Mesenchymal stem cell (in vitro differentiated cells and primary cell): ENCODE measurements at regions not wholly inside any gene's neighbourhood (a gene's known extent, or its start where the extent isn't known, plus 50 kb on each side); places are given as distances from the start of the nearest gene placed in this dataset.
A peak's percentile ranks its signal among the peaks of the same experiment; 100 is the strongest.

Experiments
- DNase-seq: peaks from one replicate; pipeline ENCODE4 v3.0.0-alpha.2; 2013
- H2AFZ ChIP-seq: one replicate; pipeline ENCODE4 v1.6.1; 2013; ENCODE audit warnings: low read depth, mild to moderate bottlenecking, control low read depth, inconsistent platforms, low read length, moderate library complexity
- H2AK5ac ChIP-seq: 2 replicates; pipeline ENCODE4 v1.6.1; 2013; ENCODE audit warnings: low read length, moderate library complexity, mild to moderate bottlenecking, inconsistent platforms; ENCODE audit not compliant: severe bottlenecking
- H2BK120ac ChIP-seq: one replicate; pipeline ENCODE4 v1.6.1; 2013; ENCODE audit warnings: low read depth, mild to moderate bottlenecking, inconsistent platforms, low read length, moderate library complexity
- H2BK12ac ChIP-seq, 2 experiments: one replicate each; pipeline ENCODE4 v1.6.1; 2013; ENCODE audit warnings: inconsistent platforms in 2 of 2, low read length in 2 of 2, mild to moderate bottlenecking in 2 of 2, moderate library complexity in 2 of 2, control low read depth in 1 of 2
- H2BK15ac ChIP-seq: one replicate; pipeline ENCODE4 v1.6.1; 2013; ENCODE audit warnings: mild to moderate bottlenecking, low read depth, inconsistent platforms; ENCODE audit not compliant: poor library complexity, severe bottlenecking
- H2BK5ac ChIP-seq: 2 replicates; pipeline ENCODE4 v1.6.1; 2013; ENCODE audit warnings: low read depth, mild to moderate bottlenecking, low read length, control low read depth, inconsistent platforms; ENCODE audit not compliant: poor library complexity, severe bottlenecking
- H3K14ac ChIP-seq, 2 experiments: one replicate each; pipeline ENCODE4 v1.6.1; 2013; ENCODE audit warnings: inconsistent platforms in 2 of 2, low read length in 2 of 2, control low read depth in 1 of 2, mild to moderate bottlenecking in 1 of 2, moderate library complexity in 1 of 2
- H3K18ac ChIP-seq, 2 experiments: one replicate each; pipeline ENCODE4 v1.6.1; 2013; ENCODE audit warnings: inconsistent platforms in 2 of 2, low read length in 2 of 2, control low read depth in 1 of 2, low read depth in 1 of 2, mild to moderate bottlenecking in 1 of 2
- H3K23ac ChIP-seq, 2 experiments: one replicate each; pipeline ENCODE4 v1.6.1; 2013; ENCODE audit warnings: inconsistent platforms in 2 of 2, low read length in 2 of 2, mild to moderate bottlenecking in 2 of 2, moderate library complexity in 2 of 2, control low read depth in 1 of 2
- H3K27ac ChIP-seq: 2 replicates; pipeline ENCODE4 v1.5.1; 2013; ENCODE audit warnings: mild to moderate bottlenecking, moderate library complexity, low read length, control low read depth, inconsistent platforms; ENCODE audit not compliant: poor library complexity, severe bottlenecking
- H3K27me3 ChIP-seq, 2 experiments: 2 replicates each; pipeline versions ENCODE4 v1.6.1 to v1.7.0; 2013; ENCODE audit warnings: low read length in 2 of 2, mild to moderate bottlenecking in 2 of 2, moderate library complexity in 2 of 2, control low read depth in 1 of 2, inconsistent platforms in 1 of 2; ENCODE audit not compliant: control insufficient read depth in 1 of 2, insufficient read depth in 1 of 2
- H3K36me3 ChIP-seq, 2 experiments: 2 replicates each; pipeline versions ENCODE4 v1.6.1 to v1.7.0; 2013; ENCODE audit warnings: low read length in 2 of 2, control low read depth in 1 of 2, inconsistent platforms in 1 of 2, low read depth in 1 of 2, mild to moderate bottlenecking in 1 of 2; ENCODE audit not compliant: insufficient read depth in 2 of 2, control insufficient read depth in 1 of 2
- H3K4ac ChIP-seq, 2 experiments: one replicate each; pipeline ENCODE4 v1.6.1; 2013; ENCODE audit warnings: inconsistent platforms in 2 of 2, low read length in 2 of 2, mild to moderate bottlenecking in 2 of 2, moderate library complexity in 2 of 2, control low read depth in 1 of 2, low read depth in 1 of 2
- H3K4me1 ChIP-seq: 2 replicates; pipeline ENCODE4 v1.6.1; 2013; ENCODE audit warnings: low read depth, low read length, control low read depth; ENCODE audit not compliant: control insufficient read depth, insufficient read depth
- H3K4me2 ChIP-seq: 2 replicates; pipeline ENCODE4 v1.6.1; 2013; ENCODE audit warnings: low read length, mild to moderate bottlenecking, inconsistent platforms; ENCODE audit not compliant: poor library complexity, severe bottlenecking
- H3K4me3 ChIP-seq, 2 experiments: 2 replicates each; pipeline versions ENCODE4 v1.5.1 to v1.7.0; 2013; ENCODE audit warnings: low read length in 2 of 2, mild to moderate bottlenecking in 2 of 2, control low read depth in 1 of 2, low read depth in 1 of 2; ENCODE audit not compliant: insufficient read depth in 1 of 2
- H3K79me1 ChIP-seq: replicated peaks from 2 replicates; pipeline ENCODE4 v1.6.1; 2013; ENCODE audit warnings: mild to moderate bottlenecking, control low read depth, low read length, inconsistent platforms; ENCODE audit not compliant: poor library complexity, severe bottlenecking
- H3K9ac ChIP-seq: 2 replicates; pipeline ENCODE4 v1.7.0; 2013; ENCODE audit warnings: mild to moderate bottlenecking, low read length, moderate library complexity
- H3K9me3 ChIP-seq: 2 replicates; pipeline ENCODE4 v1.7.0; 2013; ENCODE audit warnings: mild to moderate bottlenecking, low read length; ENCODE audit not compliant: control insufficient read depth
- H4K8ac ChIP-seq: one replicate; pipeline ENCODE4 v1.6.1; 2013; ENCODE audit warnings: inconsistent platforms, mild to moderate bottlenecking, low read length, moderate library complexity
- H4K91ac ChIP-seq: one replicate; pipeline ENCODE4 v1.6.1; 2013; ENCODE audit warnings: mild to moderate bottlenecking, low read length, inconsistent platforms
- whole genome bisulfite sequencing: methylation state at CpG from one replicate; pipeline ENCODE4 v1.1.7; 2013; ENCODE audit warnings: mixed read lengths; 5-methylcytosine and 5-hydroxymethylcytosine counted together

GRCh38 chr2:217063238-217063755, 203.4 kb upstream of the TNP1 start:
- H3K27me3 ChIP-seq = no peaks in the 10 kb centered on the region
- H3K4ac ChIP-seq = no peak overlapping the region
- H3K4me2 ChIP-seq = no peak overlapping the region
- H2AFZ ChIP-seq = no peak overlapping the region
- peak overlapping the region; percentile 29 for H2BK15ac ChIP-seq
- H2BK12ac ChIP-seq = peak overlapping the region; percentile 1 to 38
- H2AK5ac ChIP-seq = peak overlapping the region; percentile 57
- H3K9ac ChIP-seq = no peak overlapping the region
- H2BK5ac ChIP-seq = no peak overlapping the region
- no peak for DNase-seq
- no peaks in the 10 kb centered on the region for H3K79me1 ChIP-seq
- no peak overlapping the region for H3K18ac ChIP-seq
- WGBS = 91% methylated on average over 5 of the region's 5 CpGs
- no peak overlapping the region for H2BK120ac ChIP-seq
- no peaks in the 10 kb centered on the region for H3K36me3 ChIP-seq
- H4K8ac ChIP-seq = no peak overlapping the region
- peaks cover 9% of the 10 kb centered on the region for H3K4me1 ChIP-seq
- no peak overlapping the region for H3K4me3 ChIP-seq
- H4K91ac ChIP-seq = no peak overlapping the region
- no peak overlapping the region for H3K23ac ChIP-seq
- H3K9me3 ChIP-seq = no peaks in the 10 kb centered on the region
- no peak overlapping the region for H3K27ac ChIP-seq
- H3K14ac ChIP-seq = no peak overlapping the region

- Histone ChIP-seq H3K4me1 (peaks cover 9% of the 10 kb centered on the region), H3K9me3 (no peaks in the 10 kb centered on the region), H2BK15ac (no peak overlapping the region), H2AK5ac (peak overlapping the region; percentile 57), H4K91ac (no peak overlapping the region), H3K36me3 (no peaks in the 10 kb centered on the region), H3K4me3 (no peak overlapping the region), H3K14ac (no peak overlapping the region), H2BK5ac (no peak overlapping the region), H2BK120ac (no peak overlapping the region), H3K4me2 (no peak overlapping the region), H3K27me3 (no peaks in the 10 kb centered on the region), H2BK12ac (peak overlapping the region in 1 of 2 experiments; percentile 67), H3K27ac (no peak overlapping the region), H2AFZ (no peak overlapping the region), H3K23ac (no peak overlapping the region), H3K9ac (no peak overlapping the region), H3K79me1 (no peaks in the 10 kb centered on the region), H4K8ac (no peak overlapping the region), H3K18ac (no peak overlapping the region), H3K4ac (no peak overlapping the region)
- 95% methylated on average over 5 of the region's 6 CpGs for WGBS
- no peak for DNase-seq
These were observed 202.9 kb upstream of the TNP1 start for GRCh38 chr2:217062768-217063167.

- H2BK15ac ChIP-seq = peak overlapping the region; percentile 30
- no peak overlapping the region for H4K8ac ChIP-seq
- H3K14ac ChIP-seq = no peak overlapping the region
- no peak overlapping the region for H4K91ac ChIP-seq
- H3K9me3 ChIP-seq = no peaks in the 10 kb centered on the region
- no peak overlapping the region for H2BK120ac ChIP-seq
- no peaks in the 10 kb centered on the region for H3K79me1 ChIP-seq
- no peak overlapping the region for H3K9ac ChIP-seq
- H3K27me3 ChIP-seq = no peaks in the 10 kb centered on the region
- no peak for DNase-seq
- peak overlapping the region; percentile 35 for H2AK5ac ChIP-seq
- peak overlapping the region in 1 of 2 experiments; percentile 57 for H2BK12ac ChIP-seq
- no peak overlapping the region for H2AFZ ChIP-seq
- no peak overlapping the region for H3K4me2 ChIP-seq
- no peak overlapping the region for H2BK5ac ChIP-seq
- peaks cover 9% of the 10 kb centered on the region for H3K4me1 ChIP-seq
- no peak overlapping the region for H3K23ac ChIP-seq
- H3K18ac ChIP-seq = peak overlapping the region in 1 of 2 experiments; percentile 25
- no peak overlapping the region for H3K4ac ChIP-seq
- no peaks in the 10 kb centered on the region for H3K36me3 ChIP-seq
- H3K27ac ChIP-seq = no peak overlapping the region
- no peak overlapping the region for H3K4me3 ChIP-seq
- 97% methylated on average over 7 of the region's 7 CpGs for WGBS
These were observed 202.1 kb upstream of the TNP1 start for GRCh38 chr2:217061916-217062505.

- H3K23ac ChIP-seq = no peak overlapping the region
- no peak overlapping the region for H2BK120ac ChIP-seq
- no peak overlapping the region for H3K14ac ChIP-seq
- H3K27ac ChIP-seq = no peak overlapping the region
- no peak overlapping the region for H2AK5ac ChIP-seq
- peaks cover 8% of the 10 kb centered on the region for H3K4me1 ChIP-seq
- no peaks in the 10 kb centered on the region for H3K27me3 ChIP-seq
- H3K36me3 ChIP-seq = no peaks in the 10 kb centered on the region
- peak; percentile 24 for DNase-seq
- 78% methylated on average over 2 of the region's 3 CpGs for WGBS
- no peak overlapping the region for H4K8ac ChIP-seq
- no peak overlapping the region for H3K4ac ChIP-seq
- no peak overlapping the region for H3K4me3 ChIP-seq
- H4K91ac ChIP-seq = no peak overlapping the region
- H3K18ac ChIP-seq = no peak overlapping the region
- H2BK12ac ChIP-seq = no peak overlapping the region
- no peak overlapping the region for H3K4me2 ChIP-seq
- no peak overlapping the region for H2BK5ac ChIP-seq
- no peak overlapping the region for H3K9ac ChIP-seq
- no peaks in the 10 kb centered on the region for H3K9me3 ChIP-seq
- no peak overlapping the region for H2AFZ ChIP-seq
- no peak overlapping the region for H2BK15ac ChIP-seq
- H3K79me1 ChIP-seq = no peaks in the 10 kb centered on the region
These were observed 201.2 kb upstream of the TNP1 start for GRCh38 chr2:217060951-217061547.
